Natural killer cell (primary cell): ENCODE measurements at regions not wholly inside any gene's neighbourhood (a gene's known extent, or its start where the extent isn't known, plus 50 kb on each side); places are given as distances from the start of the nearest gene placed in this dataset.

Experiments used
- ATAC-seq, 3 donors: fragments of 150-1000 bp in 2 of 3; fragments of 200-7000 bp in 1 of 3; cut with Tn5 transposase; 1 replicate in 1 of 3; 2 replicates in 2 of 3; pipeline ENCODE4 v1.10.0; 2021; ENCODE audit warnings: mild to moderate bottlenecking in 2 of 3, moderate library complexity in 2 of 3
- DNase-seq, 2 donors: peaks; one replicate each; pipeline versions ENCODE4 v3.0.0 to v3.0.0-alpha.2; 2013 to 2021; ENCODE audit warnings: mixed read lengths in 1 of 2
- H3K27ac ChIP-seq: one replicate; pipeline ENCODE4 v1.5.1; 2013; ENCODE audit warnings: mild to moderate bottlenecking, low read length
- H3K27me3 ChIP-seq: one replicate; pipeline ENCODE4 v1.6.1; 2013; ENCODE audit warnings: low read length; ENCODE audit not compliant: control insufficient read depth, insufficient read depth
- H3K36me3 ChIP-seq: one replicate; pipeline ENCODE4 v1.6.1; 2013; ENCODE audit warnings: low read length; ENCODE audit not compliant: control insufficient read depth, insufficient read depth
- H3K4me1 ChIP-seq: one replicate; pipeline ENCODE4 v1.6.1; 2013; ENCODE audit warnings: low read length; ENCODE audit not compliant: control insufficient read depth, insufficient read depth
- H3K4me3 ChIP-seq: one replicate; pipeline ENCODE4 v1.5.1; 2013; ENCODE audit warnings: low read length
- H3K9me3 ChIP-seq: one replicate; pipeline ENCODE4 v1.6.1; 2013; ENCODE audit warnings: low read length; ENCODE audit not compliant: control insufficient read depth, insufficient read depth
- H3K27ac Mint-ChIP-seq, 2 donors: one replicate each; pipeline ENCODE4 v1.8.0; 2022; ENCODE audit warnings: mild to moderate bottlenecking in 2 of 2, mixed read lengths in 2 of 2, moderate library complexity in 1 of 2
- H3K27me3 Mint-ChIP-seq, 2 donors: one replicate each; pipeline ENCODE4 v1.8.0; 2022; ENCODE audit warnings: low read depth in 2 of 2, mixed read lengths in 2 of 2
- H3K36me3 Mint-ChIP-seq: one replicate; pipeline ENCODE4 v1.8.0; 2022; ENCODE audit warnings: mixed read lengths
- H3K4me1 Mint-ChIP-seq, 2 donors: one replicate each; pipeline ENCODE4 v1.8.0; 2022; ENCODE audit warnings: mixed read lengths in 2 of 2
- H3K4me3 Mint-ChIP-seq: one replicate; pipeline ENCODE4 v1.8.0; 2022; ENCODE audit warnings: mild to moderate bottlenecking, moderate library complexity, mixed read lengths
- H3K9me3 Mint-ChIP-seq, 2 donors: one replicate each; pipeline ENCODE4 v1.8.0; 2022; ENCODE audit warnings: mixed read lengths in 2 of 2
- CTCF ChIP-seq: fragments of 200-600 bp; IDR thresholded peaks from one replicate; pipeline ENCODE4 v1.8.0; 2022; ENCODE audit warnings: antibody characterized with exemption
- WGBS: methylation state at CpG from one replicate; pipeline ENCODE4 v1.1.7; 2013; ENCODE audit warnings: missing lambda C conversion rate; ENCODE audit not compliant: insufficient coverage; 5-methylcytosine and 5-hydroxymethylcytosine counted together
- intact Hi-C: fragments of 100-400 bp; cut with micrococcal nuclease; formaldehyde crosslinking; loops from one replicate; pipeline ENCODE4 v1.14.2; 2022

GRCh38 chr2:59012234-59012633 is 771.1 kb upstream of the FANCL start:
- no peaks in the 10 kb centered on the region for H3K27me3 Mint-ChIP-seq
- no peaks in the 10 kb centered on the region for H3K4me1 Mint-ChIP-seq

GRCh38 chr2:59008950-59009349 is 767.8 kb upstream of the FANCL start:
- no peak overlapping the region for H3K4me3 ChIP-seq
- H3K27ac ChIP-seq, result no peak overlapping the region
- no peak overlapping the region for H3K4me3 Mint-ChIP-seq
- DNase-seq, result no peak
- no peak for ATAC-seq
- no peaks in the 10 kb centered on the region for H3K36me3 ChIP-seq
- no peaks in the 10 kb centered on the region for H3K36me3 Mint-ChIP-seq
- H3K9me3 Mint-ChIP-seq, result no peaks in the 10 kb centered on the region
- H3K4me1 Mint-ChIP-seq, result no peaks in the 10 kb centered on the region
- intact Hi-C loops, result no loop called here
- no peaks in the 10 kb centered on the region for H3K27me3 ChIP-seq
- H3K27ac Mint-ChIP-seq, result no peak overlapping the region
- no peaks in the 10 kb centered on the region for H3K4me1 ChIP-seq
- no peaks in the 10 kb centered on the region for H3K27me3 Mint-ChIP-seq
- no peaks in the 10 kb centered on the region for H3K9me3 ChIP-seq
- TF ChIP-seq CTCF, result no peak

More at GRCh38 chr2:59012234-59012633, 771.1 kb upstream of the FANCL start:
- Mint-ChIP-seq H3K27ac (no peak overlapping the region), H3K4me3 (no peak overlapping the region), H3K36me3 (no peaks in the 10 kb centered on the region), H3K9me3 (no peaks in the 10 kb centered on the region)
- TF ChIP-seq CTCF, result no peak
- no peak overlapping the region for H3K4me3 ChIP-seq
- H3K4me1 ChIP-seq, result no peaks in the 10 kb centered on the region
- H3K36me3 ChIP-seq, result no peaks in the 10 kb centered on the region
- no peaks in the 10 kb centered on the region for H3K27me3 ChIP-seq
- 94% methylated on average over 3 of the region's 5 CpGs for WGBS
- DNase-seq, result no peak
- ATAC-seq, result no peak
- intact Hi-C loops, result no loop called here
- H3K27ac ChIP-seq, result no peak overlapping the region
- no peaks in the 10 kb centered on the region for H3K9me3 ChIP-seq

GRCh38 chr2:59005836-59006615 is 764.9 kb upstream of the FANCL start:
- Histone ChIP-seq H3K27me3 (no peaks in the 10 kb centered on the region), H3K27ac (no peak overlapping the region), H3K36me3 (no peaks in the 10 kb centered on the region), H3K4me3 (no peak overlapping the region), H3K4me1 (no peaks in the 10 kb centered on the region), H3K9me3 (no peaks in the 10 kb centered on the region)
- Mint-ChIP-seq H3K4me1 (no peaks in the 10 kb centered on the region), H3K9me3 (peaks cover 2 to 5% of the 10 kb centered on the region in 2 donors), H3K27ac (no peak overlapping the region), H3K4me3 (no peak overlapping the region), H3K36me3 (no peaks in the 10 kb centered on the region), H3K27me3 (peaks cover 0 to 5% of the 10 kb centered on the region in 2 donors)
- ATAC-seq (no peak), DNase-seq (no peak)
- TF ChIP-seq CTCF, result no peak
- WGBS, result 84% methylated on average over 4 of the region's 5 CpGs
- intact Hi-C loops, result no loop called here

- ATAC-seq, result no peak
- peaks cover 0 to 5% of the 10 kb centered on the region in 2 donors for H3K27me3 Mint-ChIP-seq
- no peaks in the 10 kb centered on the region for H3K27me3 ChIP-seq
- no peak overlapping the region for H3K27ac Mint-ChIP-seq
- H3K36me3 ChIP-seq, result no peaks in the 10 kb centered on the region
- no peaks in the 10 kb centered on the region for H3K4me1 Mint-ChIP-seq
- no peak overlapping the region for H3K27ac ChIP-seq
- intact Hi-C loops, result no loop called here
- DNase-seq, result no peak
- no peaks in the 10 kb centered on the region for H3K36me3 Mint-ChIP-seq
- no peak overlapping the region for H3K4me3 ChIP-seq
- no peaks in the 10 kb centered on the region for H3K9me3 ChIP-seq
- no peaks in the 10 kb centered on the region for H3K4me1 ChIP-seq
- TF ChIP-seq CTCF, result no peak
- no peak overlapping the region for H3K4me3 Mint-ChIP-seq
- peaks cover 2 to 5% of the 10 kb centered on the region in 2 donors for H3K9me3 Mint-ChIP-seq
These were observed 763.5 kb upstream of the FANCL start for GRCh38 chr2:59004621-59005020.
